Inferior parietal cortex (tissue), 1 donor: ENCODE measurements at regions not wholly inside any gene's neighbourhood (a gene's known extent, or its start where the extent isn't known, plus 50 kb on each side); places are given as distances from the start of the nearest gene placed in this dataset.

ENCODE experiments used
- DNase-seq: peaks from one replicate; pipeline ENCODE4 v3.0.0-alpha.2; 2016; ENCODE audit errors: extremely low spot score

- peak; percentile 9 for DNase-seq
Observed at GRCh38 chr11:119491753-119492510, 69.0 kb upstream of the THY1 start.

- no peak for DNase-seq
Observed at GRCh38 chr11:119490253-119491006, 67.5 kb upstream of the THY1 start.

GRCh38 chr11:119489087-119489486 lies 66.1 kb upstream of the THY1 start:
- no peak for DNase-seq

- DNase-seq, result no peak
Observed at GRCh38 chr11:119488256-119488995, 65.5 kb upstream of the THY1 start.

- DNase-seq, result no peak
Observed at GRCh38 chr11:119486691-119487259, 63.8 kb upstream of the THY1 start.

GRCh38 chr11:119486016-119486415 lies 63.0 kb upstream of the THY1 start:
- no peak for DNase-seq

GRCh38 chr11:119484741-119485605 lies 62.0 kb upstream of the THY1 start:
- DNase-seq, result no peak

- no peak for DNase-seq
Observed at GRCh38 chr11:119483881-119484371, 61.0 kb upstream of the THY1 start.

- DNase-seq, result no peak
Observed at GRCh38 chr11:119483341-119483880, 60.4 kb upstream of the THY1 start.

GRCh38 chr11:119482521-119483011 lies 59.6 kb upstream of the THY1 start:
- DNase-seq, result no peak

- no peak for DNase-seq
Observed at GRCh38 chr11:119481667-119482400, 58.9 kb upstream of the THY1 start.

GRCh38 chr11:119481021-119481666 lies 58.2 kb upstream of the THY1 start:
- DNase-seq, result peak; percentile 85

GRCh38 chr11:119480380-119481020 lies 57.5 kb upstream of the THY1 start:
- no peak for DNase-seq

- no peak for DNase-seq
Observed at GRCh38 chr11:119479685-119480275, 56.8 kb upstream of the THY1 start.

- DNase-seq, result no peak
Observed at GRCh38 chr11:119478711-119479285, 55.8 kb upstream of the THY1 start.

- DNase-seq, result no peak
Observed at GRCh38 chr11:119476666-119477331, 53.8 kb upstream of the THY1 start.

GRCh38 chr11:119476038-119476437 lies 53.1 kb upstream of the THY1 start:
- no peak for DNase-seq
